HG03575 (cell line): ENCODE measurements at regions not wholly inside any gene's neighbourhood (a gene's known extent, or its start where the extent isn't known, plus 50 kb on each side); places are given as distances from the start of the nearest gene placed in this dataset.

Experiments
- ATAC-seq: cut with Tn5 transposase; IDR thresholded peaks from one replicate; pipeline ENCODE4 v1.9.1; 2021; ENCODE audit not compliant: unreplicated experiment, insufficient number of reproducible peaks, low FRiP score; ENCODE audit errors: extremely low read depth

DNA sequence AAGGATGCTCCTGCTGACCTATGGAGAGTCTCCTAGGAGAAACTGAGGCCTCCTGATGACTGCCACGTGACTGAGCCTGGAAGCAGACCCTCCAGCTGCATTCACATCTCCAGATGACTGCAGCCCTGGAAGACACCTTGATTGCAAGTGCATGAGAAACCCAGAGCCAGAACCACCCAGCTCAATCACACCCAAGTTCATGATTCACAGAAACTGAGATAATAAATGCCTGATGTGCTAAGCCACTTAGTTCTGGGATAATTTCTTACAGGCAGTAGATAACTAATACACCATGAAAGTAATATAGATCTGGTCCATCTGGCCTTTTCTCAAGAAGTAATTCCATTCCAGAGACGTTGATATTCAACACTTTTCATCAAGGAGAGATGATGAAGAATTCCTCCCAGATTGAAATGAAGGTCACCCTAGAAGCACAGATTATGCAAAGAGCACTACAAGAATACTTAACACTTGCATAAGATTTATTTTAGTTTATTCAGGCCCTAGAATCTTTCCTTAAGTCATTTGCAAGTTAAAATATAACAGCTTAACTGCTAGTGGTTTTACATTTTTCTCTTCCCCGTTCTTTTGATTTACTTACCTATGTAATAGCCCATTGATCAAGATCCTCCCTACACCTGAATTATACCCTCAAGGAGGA, 208.2 kb upstream of the INHBA start:
- no peak for ATAC-seq

- ATAC-seq, result no peak
These were observed 204.6 kb upstream of the INHBA start for GRCh38 chr7:41907444-41907843.

GRCh38 chr7:41900532-41900931, 197.6 kb upstream of the INHBA start:
- ATAC-seq, result no peak

DNA sequence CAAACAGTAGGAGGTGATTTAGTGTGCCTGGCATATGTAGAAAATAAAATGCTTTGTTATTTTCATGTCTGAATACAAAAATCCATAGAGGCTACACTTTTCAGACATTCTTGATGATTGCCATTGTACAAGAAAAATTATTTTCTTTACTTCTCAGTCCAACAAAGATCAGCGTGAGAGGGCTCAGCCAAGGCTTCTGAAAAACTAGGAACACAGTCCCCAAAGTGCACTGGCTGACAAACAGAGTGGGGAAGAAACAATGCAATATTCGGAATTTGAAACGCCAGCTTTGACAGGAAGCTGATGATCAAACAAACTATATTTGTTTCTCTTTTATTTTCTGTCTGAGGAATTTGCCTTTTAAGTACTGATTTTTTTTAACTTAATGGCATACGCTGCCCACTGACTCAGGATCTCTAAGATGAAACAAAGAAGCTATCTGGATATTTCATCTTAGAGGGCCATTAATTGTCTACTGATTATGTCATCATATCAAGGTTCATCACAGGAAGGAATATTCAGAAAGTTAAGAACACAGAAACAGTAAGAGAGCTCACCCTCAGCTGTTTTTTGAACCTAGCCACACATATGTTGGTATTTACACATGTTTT, 197.0 kb upstream of the INHBA start:
- ATAC-seq, result no peak

- no peak for ATAC-seq
These were observed 190.8 kb upstream of the INHBA start for GRCh38 chr7:41893656-41894055.

- ATAC-seq, result no peak
These were observed 189.6 kb upstream of the INHBA start for GRCh38 chr7:41892356-41893100.

- no peak for ATAC-seq
These were observed 189.1 kb upstream of the INHBA start for GRCh38 chr7:41891950-41892349.

GRCh38 chr7:41890631-41891274, 187.9 kb upstream of the INHBA start:
- ATAC-seq, result no peak

GRCh38 chr7:41889472-41889871, 186.6 kb upstream of the INHBA start:
- no peak for ATAC-seq

GRCh38 chr7:41889040-41889439, 186.2 kb upstream of the INHBA start:
- ATAC-seq, result no peak

GRCh38 chr7:41887416-41887815, 184.5 kb upstream of the INHBA start:
- ATAC-seq, result no peak

DNA sequence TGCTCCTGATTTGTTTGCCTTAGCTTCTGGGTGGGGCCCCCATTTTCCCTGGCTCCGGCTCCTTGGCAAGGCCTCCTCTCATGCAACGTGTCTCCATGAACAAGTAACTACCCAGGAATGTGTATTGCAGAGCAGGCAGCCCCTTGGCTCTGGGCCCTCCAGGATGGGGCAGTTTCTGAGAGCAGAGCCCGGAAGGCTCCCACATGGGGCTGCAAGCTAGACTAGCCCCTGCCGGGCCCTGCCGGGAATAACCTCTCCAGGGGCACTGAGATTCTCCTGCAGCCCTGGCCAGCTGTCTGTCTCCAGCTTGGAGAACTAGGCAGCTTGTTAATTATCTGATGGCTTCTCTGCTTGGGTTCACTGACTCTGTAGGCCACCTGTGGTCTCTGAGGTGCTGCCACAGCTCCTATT, 184.0 kb upstream of the INHBA start:
- ATAC-seq, result no peak

DNA sequence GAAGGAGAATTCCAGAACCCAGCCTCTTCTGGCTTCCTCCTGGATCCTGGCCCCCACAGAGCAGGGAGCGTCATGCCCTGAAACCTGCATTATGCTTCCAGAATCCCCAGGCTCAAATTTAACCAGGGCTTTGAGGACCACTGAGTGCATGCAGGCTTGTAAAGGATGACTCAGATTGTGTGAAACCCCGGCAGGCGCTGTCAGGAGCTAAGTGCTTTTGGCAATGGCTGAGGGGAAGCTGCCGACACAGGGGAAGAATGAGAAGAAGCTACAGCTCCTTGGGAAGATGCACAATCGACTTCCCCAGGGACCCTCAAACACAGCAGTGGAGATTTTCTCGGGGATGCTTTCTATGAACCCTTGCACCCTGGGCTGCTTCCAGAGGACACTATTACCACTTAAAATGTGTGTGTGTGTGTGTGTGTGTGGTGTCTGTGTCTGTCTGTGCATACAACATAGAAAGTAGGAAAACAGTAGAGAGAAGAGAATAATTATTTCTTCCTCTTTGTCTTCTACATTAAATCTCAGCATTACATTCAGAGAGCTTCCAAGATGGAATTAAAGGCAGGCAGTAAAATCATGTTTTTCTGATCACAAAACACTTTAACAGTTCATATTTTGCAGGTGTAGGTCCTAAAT, 183.5 kb upstream of the INHBA start:
- no peak for ATAC-seq

DNA sequence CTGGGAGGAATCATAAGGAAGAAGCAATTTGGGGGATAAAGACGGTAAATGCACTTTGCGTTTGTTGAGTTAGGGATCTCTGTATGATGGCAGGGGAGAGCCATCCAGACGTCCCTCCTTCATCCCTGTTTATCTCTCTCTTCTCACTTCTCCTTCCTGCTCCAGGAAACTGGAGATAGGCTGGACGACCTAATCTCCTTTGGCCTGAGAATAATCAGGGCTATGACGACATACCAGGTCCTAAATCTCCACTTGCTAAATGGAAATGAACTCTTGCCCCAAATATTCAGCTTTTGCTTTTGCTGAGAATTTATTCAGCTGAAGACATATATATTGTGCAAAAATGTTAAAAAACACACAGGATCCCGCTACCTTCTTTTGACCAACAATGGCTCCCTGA, 182.9 kb upstream of the INHBA start:
- no peak for ATAC-seq

DNA sequence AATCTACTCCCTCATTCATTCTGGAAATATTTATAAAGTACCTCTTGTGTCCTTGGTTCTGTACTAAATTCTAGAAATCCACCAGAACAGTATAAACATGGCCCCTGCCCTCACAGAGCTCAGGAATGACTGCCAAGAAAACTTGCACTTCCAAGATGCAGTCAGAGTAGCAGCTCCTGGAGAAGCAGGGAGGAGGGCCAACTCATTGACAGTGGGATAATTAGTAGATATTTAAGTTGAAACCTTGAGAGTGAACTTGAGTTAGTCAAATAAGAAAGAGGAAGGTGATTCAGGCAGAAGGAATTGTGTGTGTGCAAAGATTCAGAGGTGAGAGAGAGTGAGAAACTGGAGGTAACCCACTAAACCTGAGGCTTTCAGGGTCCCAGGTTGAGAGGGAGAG, 182.2 kb upstream of the INHBA start:
- ATAC-seq, result no peak

GRCh38 chr7:41882745-41883420, 180.0 kb upstream of the INHBA start:
- ATAC-seq, result no peak

- ATAC-seq, result no peak
These were observed 179.4 kb upstream of the INHBA start for GRCh38 chr7:41882256-41882655.

GRCh38 chr7:41881331-41882130, 178.6 kb upstream of the INHBA start:
- peak; percentile 93 for ATAC-seq
